ENCODE measurements at regions not wholly inside any gene's neighbourhood (a gene's known extent, or its start where the extent isn't known, plus 50 kb on each side); places are given as distances from the start of the nearest gene placed in this dataset.

GRCh38 chr2:64730551-64731262 is 77.0 kb upstream of the SERTAD2 start (continued):
- TF ChIP-seq ZFP62 (CRISPR knock-in tag; IDR thresholded peaks at IDR 0.05) (no peak), CREM (IDR thresholded peaks at IDR 0.05) (peak; percentile 89), CREM (CRISPR knock-in tag; IDR thresholded peaks at IDR 0.05) (no peak), SMAD1 (CRISPR knock-in tag; IDR thresholded peaks at IDR 0.05; ENCODE audit: borderline replicate concordance, low read depth) (peak; percentile 75; the same call in 1 of the 2 replicates), ZNF138 (CRISPR knock-in tag; IDR thresholded peaks at IDR 0.05; ENCODE audit: low read depth) (peak; percentile 69; the same call in 1 of the 2 replicates), ASH2L (IDR thresholded peaks at IDR 0.05; ENCODE audit: insufficient read length, low read depth, low read length) (peak; percentile 94), NR1H2 (CRISPR knock-in tag; IDR thresholded peaks at IDR 0.05; ENCODE audit: borderline replicate concordance, low read depth) (no peak), HDAC6 (IDR thresholded peaks at IDR 0.05; ENCODE audit: low read depth, low read length) (no peak), CBX2 (IDR thresholded peaks at IDR 0.05; ENCODE audit: low read depth, low read length) (no peak), CBX2 (CRISPR knock-in tag; IDR thresholded peaks at IDR 0.05; ENCODE audit: low read depth) (peak; percentile 21; the same call in 1 of the 2 replicates), HNRNPUL1 (IDR thresholded peaks at IDR 0.05; ENCODE audit: low read depth, low read length) (no peak), SP140L (CRISPR knock-in tag; IDR thresholded peaks at IDR 0.05; ENCODE audit: borderline replicate concordance) (peak; percentile 79; the same call in 1 of the 2 replicates), ZFP41 (CRISPR knock-in tag; IDR thresholded peaks at IDR 0.05; ENCODE audit: borderline replicate concordance) (no peak), ZBED4 (CRISPR knock-in tag; IDR thresholded peaks at IDR 0.05; ENCODE audit: borderline replicate concordance) (peak; percentile 80), ZNF841 (CRISPR knock-in tag; IDR thresholded peaks at IDR 0.05; ENCODE audit: borderline replicate concordance) (no peak), ZNF350 (CRISPR knock-in tag; IDR thresholded peaks at IDR 0.05; ENCODE audit: borderline replicate concordance, low read depth) (peak; percentile 96), XBP1 (CRISPR knock-in tag; IDR thresholded peaks at IDR 0.05) (no peak), ZNF280B (CRISPR knock-in tag; IDR thresholded peaks at IDR 0.05; ENCODE audit: borderline replicate concordance) (no peak), ZNF784 (CRISPR knock-in tag; IDR thresholded peaks at IDR 0.05; ENCODE audit: borderline replicate concordance) (peak; percentile 70; the same call in 1 of the 2 replicates), ATF3 (CRISPR knock-in tag; IDR thresholded peaks at IDR 0.05) (peak; percentile 97), E2F5 (CRISPR knock-in tag; conservative IDR thresholded peaks at IDR 0.05) (no peak), ZNF234 (CRISPR knock-in tag; conservative IDR thresholded peaks at IDR 0.05) (no peak)

Measured in HepG2 (cell line).